ENCODE measurements at regions not wholly inside any gene's neighbourhood (a gene's known extent, or its start where the extent isn't known, plus 50 kb on each side); places are given as distances from the start of the nearest gene placed in this dataset.
"Not testable (repeated sequence)": the region's sequence is repeated elsewhere in the genome, so short reads cannot be mapped to it uniquely, and the experiment has no call there.

DNA sequence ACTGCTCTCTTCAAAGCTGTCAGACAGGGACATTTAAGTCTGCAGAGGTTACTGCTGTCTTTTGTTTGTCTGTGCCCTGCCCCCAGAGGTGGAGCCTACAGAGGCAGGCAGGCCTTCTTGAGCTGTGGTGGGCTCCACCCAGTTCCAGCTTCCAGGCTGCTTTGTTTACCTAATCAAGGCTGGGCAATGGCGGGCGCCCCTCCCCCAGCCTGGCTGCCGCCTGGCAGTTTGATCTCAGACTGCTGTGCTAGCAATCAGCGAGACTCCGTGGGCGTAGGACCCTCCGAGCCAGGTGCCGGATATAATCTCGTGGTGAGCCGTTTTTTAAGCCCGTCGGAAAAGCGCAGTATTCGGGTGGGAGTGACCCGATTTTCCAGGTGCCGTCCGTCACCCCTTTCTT, 942.3 kb downstream of the TLE1 start:
- not testable (repeated sequence) for TF ChIP-seq EZH2phosphoT487 (IDR thresholded peaks at IDR 0.05; ENCODE audit: borderline replicate concordance)
- TF ChIP-seq, protein P1, sequence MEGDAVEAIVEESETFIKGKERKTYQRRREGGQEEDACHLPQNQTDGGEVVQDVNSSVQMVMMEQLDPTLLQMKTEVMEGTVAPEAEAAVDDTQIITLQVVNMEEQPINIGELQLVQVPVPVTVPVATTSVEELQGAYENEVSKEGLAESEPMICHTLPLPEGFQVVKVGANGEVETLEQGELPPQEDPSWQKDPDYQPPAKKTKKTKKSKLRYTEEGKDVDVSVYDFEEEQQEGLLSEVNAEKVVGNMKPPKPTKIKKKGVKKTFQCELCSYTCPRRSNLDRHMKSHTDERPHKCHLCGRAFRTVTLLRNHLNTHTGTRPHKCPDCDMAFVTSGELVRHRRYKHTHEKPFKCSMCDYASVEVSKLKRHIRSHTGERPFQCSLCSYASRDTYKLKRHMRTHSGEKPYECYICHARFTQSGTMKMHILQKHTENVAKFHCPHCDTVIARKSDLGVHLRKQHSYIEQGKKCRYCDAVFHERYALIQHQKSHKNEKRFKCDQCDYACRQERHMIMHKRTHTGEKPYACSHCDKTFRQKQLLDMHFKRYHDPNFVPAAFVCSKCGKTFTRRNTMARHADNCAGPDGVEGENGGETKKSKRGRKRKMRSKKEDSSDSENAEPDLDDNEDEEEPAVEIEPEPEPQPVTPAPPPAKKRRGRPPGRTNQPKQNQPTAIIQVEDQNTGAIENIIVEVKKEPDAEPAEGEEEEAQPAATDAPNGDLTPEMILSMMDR (conservative IDR thresholded peaks at IDR 0.05; ENCODE audit: low read length) = not testable (repeated sequence)

Measured in Loucy (cell line).